Heart left ventricle (tissue), 13 donors: ENCODE measurements at regions not wholly inside any gene's neighbourhood (a gene's known extent, or its start where the extent isn't known, plus 50 kb on each side); places are given as distances from the start of the nearest gene placed in this dataset.

Experiments
- CTCF ChIP-seq, 12 donors: fragments of 200-600 bp; sonication (generic) in 4 of 12; IDR thresholded peaks; one replicate each; pipeline versions ENCODE4 v1.5.0 to v1.8.0; 2018 to 2022; ENCODE audit warnings: antibody characterized with exemption in 12 of 12, mild to moderate bottlenecking in 5 of 12
- POLR2A ChIP-seq, 2 donors: fragments of 450-650 bp; IDR thresholded peaks; one replicate each; pipeline ENCODE4 v1.6.1; 2017; ENCODE audit warnings: antibody characterized with exemption in 2 of 2, mild to moderate bottlenecking in 2 of 2, moderate library complexity in 2 of 2
- donor health status: ischemic (EF 13 %, LVEDD 7.1; RV severe dilation, severe dysfunction).
- donor health status: DM: no; HTN: yes; CAD: no.
- donor health status: DM: no; HTN: no; CAD: no.
- donor health status: ischemic (EF 25% LVEDD 6.9; RV normal size, moderate dysfunction).
- donor health status: ischemic (EF 25% LVEDD 5.7; RV mildly dilated, moderate dysfunction).
- donor health status: ischemic (EF 35%, LVEDD 5.7; RV mildly dilated, moderate dysfunction).
- donor health status: nonischemic (EF 11% LVEDD 7.7; RV severe dilation, severe dysfunction).
- donor health status: DM: yes; HTN: yes; CAD: no.
- donor health status: PGD.
- donor health status: ischemic (EF 29% LVEDD 5.4; RV normal size, mild dysfunction).
- donor health status: nonischemic (EF 23%, LVEDD 6.1; RV moderate dilation, normal function).

GRCh38 chr10:85527616-85528317, 838.8 kb downstream of the GRID1 start:
- TF ChIP-seq CTCF (IDR thresholded peaks at IDR 0.05): no peak
- no peak for TF ChIP-seq POLR2A (IDR thresholded peaks at IDR 0.05)
